Pulmonary artery endothelial cell (primary cell): ENCODE measurements at regions not wholly inside any gene's neighbourhood (a gene's known extent, or its start where the extent isn't known, plus 50 kb on each side); places are given as distances from the start of the nearest gene placed in this dataset.

Source experiments
- DNase-seq: peaks from one replicate; pipeline ENCODE4 v3.0.0-alpha.2; 2011; ENCODE audit warnings: low read depth, low spot score

DNA sequence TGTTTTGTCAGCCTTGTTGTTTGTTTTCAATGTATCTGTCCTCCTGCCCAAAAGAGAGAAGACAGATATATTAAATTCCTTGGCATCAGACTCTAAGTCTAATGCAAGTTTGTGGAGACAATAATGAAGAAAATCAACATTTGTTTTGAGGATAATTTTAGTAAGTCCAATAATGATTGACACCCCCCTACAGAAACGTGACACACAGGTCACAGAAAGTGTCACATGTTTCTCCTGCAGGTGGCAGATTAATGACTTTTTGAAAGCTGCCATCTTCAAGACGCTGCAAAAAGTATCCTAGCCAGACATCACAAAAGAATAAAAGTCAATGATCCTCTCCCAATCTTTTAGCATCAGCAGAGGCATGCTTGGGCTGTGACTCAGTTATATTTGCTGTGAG, 378.8 kb upstream of the TMPO start:
- no peak for DNase-seq

- DNase-seq: no peak
Measured at GRCh38 chr12:98137278-98137677, 378.1 kb upstream of the TMPO start.

- DNase-seq: no peak
Measured at GRCh38 chr12:98144953-98145352, 370.4 kb upstream of the TMPO start.

DNA sequence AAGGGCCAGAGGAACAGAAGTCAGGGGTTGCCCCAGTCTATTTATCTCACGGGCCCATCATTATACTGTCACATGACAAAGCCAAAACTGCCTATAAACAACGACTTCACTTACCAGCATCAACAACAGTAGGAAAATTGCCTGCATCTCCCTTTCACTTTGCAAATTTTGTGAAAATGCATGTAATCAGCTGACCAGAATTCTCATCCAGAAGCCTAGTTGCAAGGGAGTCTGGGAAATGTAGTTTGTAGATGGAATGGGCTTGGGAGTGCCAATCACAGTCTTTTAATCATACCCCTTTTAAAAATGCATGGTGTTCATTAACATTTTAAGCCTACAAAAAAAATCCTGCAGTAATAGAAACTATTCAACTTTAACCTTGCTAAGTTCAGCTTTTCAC, 369.3 kb upstream of the TMPO start:
- DNase-seq: no peak

DNA sequence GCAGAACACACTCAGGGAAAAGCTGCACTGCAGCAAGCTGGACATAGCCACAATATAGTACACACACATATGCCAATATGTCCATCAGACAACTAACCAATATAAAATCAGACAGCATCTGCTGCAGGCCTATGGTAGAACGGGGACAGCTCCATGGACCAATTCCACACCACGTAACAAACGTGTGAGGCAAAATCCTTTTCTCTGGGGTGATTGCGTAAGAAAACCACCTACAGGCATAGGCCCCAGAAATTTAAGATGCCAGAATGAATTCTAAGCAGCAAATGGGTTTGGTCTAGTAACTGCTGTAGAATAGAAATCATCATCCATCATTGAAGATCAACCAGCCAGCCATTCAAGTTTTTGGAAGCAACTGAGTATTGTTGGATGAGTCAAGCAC, 368.9 kb upstream of the TMPO start:
- DNase-seq: no peak

DNA sequence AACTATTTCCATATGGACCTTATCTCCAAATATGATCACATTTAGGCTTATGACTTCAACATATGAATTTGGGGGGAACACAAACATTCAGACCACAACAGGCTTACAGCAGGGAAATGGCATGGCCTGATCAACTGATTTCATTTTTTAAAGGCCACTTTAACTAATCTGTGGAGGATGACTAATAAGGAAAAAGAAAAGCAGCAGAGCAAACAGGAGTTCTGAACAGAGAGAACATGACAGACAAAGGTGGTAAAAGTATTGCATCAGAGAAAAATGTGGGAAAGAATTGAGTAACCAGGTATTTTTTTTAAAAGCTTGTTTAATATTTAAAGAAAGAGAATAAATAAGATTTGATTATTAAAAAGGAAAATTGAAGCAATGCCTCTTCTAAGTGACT, 366.1 kb upstream of the TMPO start:
- no peak for DNase-seq

GRCh38 chr12:98149691-98150210, 365.6 kb upstream of the TMPO start:
- no peak for DNase-seq

GRCh38 chr12:98151105-98151590, 364.2 kb upstream of the TMPO start:
- no peak for DNase-seq

DNA sequence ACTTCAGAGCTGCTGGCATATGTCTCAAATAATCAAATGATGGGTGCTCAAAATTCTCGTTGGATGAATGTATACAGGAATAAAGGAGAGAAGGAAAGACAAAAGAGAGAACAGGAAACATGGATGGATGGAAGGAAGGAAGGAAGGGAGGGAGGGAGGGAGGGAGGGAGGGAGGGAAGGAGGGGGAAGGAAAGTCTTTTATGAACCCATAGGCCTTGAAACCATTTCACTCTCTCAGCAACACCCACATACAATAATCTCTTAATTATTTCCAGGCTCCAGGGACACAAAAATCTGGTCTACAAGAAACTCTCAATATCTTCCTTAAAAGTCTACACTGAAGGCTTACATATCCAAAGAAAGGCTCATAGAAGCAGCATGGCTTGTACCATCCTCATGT, 363.4 kb upstream of the TMPO start:
- no peak for DNase-seq

DNA sequence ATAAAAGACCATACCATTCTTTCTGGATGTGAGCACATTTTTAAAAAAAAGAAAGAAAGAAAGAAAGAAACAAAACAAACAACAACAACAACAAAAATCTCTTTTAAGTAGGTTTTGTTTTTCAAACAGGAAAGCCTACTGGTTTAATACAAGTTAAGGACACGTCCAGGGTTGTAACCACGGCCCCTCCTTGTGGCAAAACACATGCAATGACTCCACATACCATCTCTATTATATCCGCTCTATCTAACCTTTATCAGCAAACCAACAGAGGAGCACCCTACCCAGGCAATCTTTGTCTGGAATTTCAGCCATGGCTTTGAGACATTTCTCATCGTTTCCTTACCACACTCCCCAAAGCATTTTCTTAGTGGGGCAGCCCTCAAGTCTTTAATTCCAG, 360.5 kb upstream of the TMPO start:
- DNase-seq: peak; percentile 15

- DNase-seq: no peak
Measured at GRCh38 chr12:98156697-98157096, 358.7 kb upstream of the TMPO start.

- DNase-seq: no peak
Measured at GRCh38 chr12:98162906-98163678, 352.3 kb upstream of the TMPO start.

DNA sequence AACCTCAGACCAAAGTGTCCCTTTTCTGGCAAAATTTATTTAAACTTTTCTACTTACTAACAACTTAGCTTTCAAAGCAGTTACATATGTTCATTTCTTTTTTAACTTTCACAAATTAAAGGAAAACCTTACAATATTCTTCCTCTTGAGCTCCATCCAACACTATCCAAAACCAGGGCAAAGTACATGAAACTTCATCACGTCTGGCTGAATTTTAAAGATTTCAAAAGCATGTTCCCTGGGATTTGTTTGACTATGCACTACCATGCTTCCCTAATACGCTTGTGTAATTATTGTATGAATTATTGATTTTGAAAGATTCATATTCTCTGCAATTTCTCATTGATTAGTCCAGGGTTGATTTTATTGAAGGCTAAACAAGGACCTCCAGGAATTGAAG, 343.1 kb upstream of the TMPO start:
- no peak for DNase-seq

GRCh38 chr12:98172801-98173200, 342.6 kb upstream of the TMPO start:
- DNase-seq: no peak

GRCh38 chr12:98173773-98174427, 341.5 kb upstream of the TMPO start:
- DNase-seq: no peak

DNA sequence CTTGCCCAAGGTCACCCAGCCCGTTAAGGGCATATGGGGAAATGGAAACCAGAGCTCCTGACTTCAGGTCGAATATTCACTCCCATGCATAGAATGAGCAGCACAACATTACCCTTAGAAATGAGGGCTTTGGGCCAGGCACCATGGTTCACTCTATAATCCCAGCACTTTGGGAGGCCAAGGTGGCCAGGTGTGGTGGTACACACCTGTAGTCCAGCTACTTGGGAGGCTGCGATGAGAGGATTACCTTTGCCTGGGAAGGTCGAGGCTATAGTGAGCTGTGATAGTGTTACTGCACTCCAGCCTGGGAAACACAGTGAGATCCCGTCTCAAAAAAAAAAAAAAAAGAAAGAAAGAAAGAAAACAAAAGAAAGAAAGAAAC, 341.0 kb upstream of the TMPO start:
- no peak for DNase-seq

DNA sequence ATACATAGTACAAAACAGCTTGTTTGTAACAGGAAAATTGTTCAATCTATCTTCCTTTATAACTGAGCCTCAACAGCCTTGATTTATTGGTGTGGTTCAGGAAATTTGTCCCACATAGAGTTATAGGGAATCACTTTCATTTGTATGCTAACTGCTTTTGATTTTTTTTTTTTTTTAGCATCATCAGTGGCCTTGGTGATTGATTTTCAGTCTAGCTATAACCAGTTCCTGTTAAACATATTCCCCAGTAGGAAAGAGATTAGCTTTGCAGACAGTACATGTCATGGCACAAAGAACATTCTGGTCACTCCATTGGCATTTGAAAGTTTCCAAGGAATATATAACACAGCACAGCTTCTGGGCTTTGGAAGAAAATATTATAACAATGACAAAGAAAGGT, 337.3 kb upstream of the TMPO start:
- DNase-seq: no peak

DNA sequence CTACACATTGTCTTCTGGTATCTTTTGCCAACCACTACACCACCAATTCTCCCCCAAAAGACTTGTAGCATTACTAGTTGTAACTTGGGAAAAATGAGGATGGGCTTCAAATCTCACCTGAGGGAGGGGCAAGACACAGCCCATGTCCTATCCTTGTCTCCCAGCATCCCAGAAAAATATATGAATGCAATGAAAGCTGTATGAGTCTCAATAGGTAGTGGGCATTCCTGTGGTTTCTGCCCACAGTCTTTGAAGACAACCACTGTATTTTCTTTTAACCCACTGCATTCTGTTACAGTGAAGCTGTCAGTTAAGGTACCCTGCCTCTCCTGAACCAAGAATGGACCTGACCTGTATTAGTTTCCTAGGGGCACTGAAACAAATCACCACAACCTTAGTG, 336.2 kb upstream of the TMPO start:
- no peak for DNase-seq

GRCh38 chr12:98180603-98181002, 334.8 kb upstream of the TMPO start:
- no peak for DNase-seq

- DNase-seq: no peak
Measured at GRCh38 chr12:98182821-98183220, 332.6 kb upstream of the TMPO start.

DNA sequence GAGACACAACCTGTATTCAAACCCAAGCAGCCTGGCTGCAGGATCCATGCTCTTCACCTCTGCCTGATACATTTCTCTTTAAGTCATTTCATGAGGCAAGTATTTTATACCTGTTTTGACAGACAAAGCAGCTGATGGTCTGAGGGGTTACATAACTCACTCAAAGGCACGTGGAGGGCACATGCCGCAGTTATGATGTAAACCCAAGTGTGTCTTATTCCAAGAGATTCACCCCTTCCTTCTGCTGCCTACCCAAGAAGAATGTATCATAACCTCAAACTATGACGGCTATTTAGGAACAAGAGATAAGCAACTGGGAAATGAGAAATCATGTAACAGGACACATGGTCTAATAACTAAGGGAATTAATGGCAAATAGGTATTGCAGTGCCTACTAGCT, 329.8 kb upstream of the TMPO start:
- DNase-seq: no peak

GRCh38 chr12:98188650-98189077, 326.7 kb upstream of the TMPO start:
- DNase-seq: no peak

DNA sequence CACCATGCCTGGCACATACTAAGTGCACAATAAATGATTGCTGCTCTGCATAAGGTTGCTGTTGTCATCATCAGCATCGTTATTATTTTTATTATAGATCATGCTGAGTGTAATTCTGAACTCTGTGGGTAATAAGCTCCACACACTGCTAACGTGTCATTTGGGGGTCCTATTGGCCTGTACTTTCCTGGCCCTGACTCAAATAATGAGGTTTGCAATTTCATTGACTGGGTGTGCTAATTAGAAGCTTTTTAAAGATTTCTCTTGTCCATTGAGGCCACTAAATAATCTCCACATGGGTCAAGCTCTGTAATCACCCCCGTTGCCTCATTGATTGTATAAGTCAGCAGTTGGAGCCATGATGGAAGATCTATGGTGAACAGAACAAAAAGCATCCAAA, 320.8 kb upstream of the TMPO start:
- no peak for DNase-seq
